ENCODE measurements at regions not wholly inside any gene's neighbourhood (a gene's known extent, or its start where the extent isn't known, plus 50 kb on each side); places are given as distances from the start of the nearest gene placed in this dataset.
"Not testable (repeated sequence)": the region's sequence is repeated elsewhere in the genome, so short reads cannot be mapped to it uniquely, and the experiment has no call there.

- H3K27ac ChIP-seq (ENCODE audit: insufficient read length, low read depth, low read length): no peak overlapping the region
- DNase-seq: no peak
Measured at GRCh38 chr6:18039481-18039880, 52.0 kb upstream of the KIF13A start.

GRCh38 chr6:18038235-18038634 is 50.8 kb upstream of the KIF13A start:
- not testable (repeated sequence) for H3K23me2 ChIP-seq (ENCODE audit: insufficient read length, low read depth, low read length, poor library complexity, severe bottlenecking); H3K9me3 Mint-ChIP-seq; H4K5ac ChIP-seq (ENCODE audit: insufficient read length, low read depth, low read length); H3K9me3 ChIP-seq (ENCODE audit: control insufficient read depth, low read depth, low read length); H3K4me3 Mint-ChIP-seq; H3T11ph ChIP-seq (ENCODE audit: low read length); H4K20me1 ChIP-seq (ENCODE audit: control insufficient read depth, insufficient read depth, insufficient read length); H3K27me3 Mint-ChIP-seq (ENCODE audit: low read depth); H4K91ac ChIP-seq (ENCODE audit: insufficient read length, low read depth, low read length); H2BK5ac ChIP-seq (ENCODE audit: insufficient read length, low read length); H3K79me1 ChIP-seq (ENCODE audit: insufficient read depth, low read depth, low read length, poor library complexity, severe bottlenecking); H3K79me2 ChIP-seq (ENCODE audit: insufficient read depth, low read length); H3K14ac ChIP-seq (ENCODE audit: insufficient read depth, low read length); H2BK12ac ChIP-seq (ENCODE audit: insufficient read length, low read depth, low read length); H4K8ac ChIP-seq (replicated peaks; ENCODE audit: insufficient read length, low read depth, low read length); H3K36me3 Mint-ChIP-seq (ENCODE audit: insufficient read depth in 1 of 3, low read depth in 3 of 3); H2AFZ ChIP-seq (ENCODE audit: low read length); H3K27ac Mint-ChIP-seq; H3K4ac ChIP-seq (ENCODE audit: low read depth, low read length); DNase-seq; H3K27me3 ChIP-seq (ENCODE audit: insufficient read depth, low read length); H3K9ac ChIP-seq (ENCODE audit: extremely low read depth, insufficient read length, low read length); H3K18ac ChIP-seq (ENCODE audit: insufficient read length, low read depth, low read length); H3K4me2 ChIP-seq (ENCODE audit: insufficient read depth, insufficient read length, low read length); H2AK5ac ChIP-seq (ENCODE audit: insufficient read length, low read length); H3K4me1 ChIP-seq (ENCODE audit: insufficient read depth, low read length); H3K23ac ChIP-seq (ENCODE audit: insufficient read length, low read depth, low read length); H3K56ac ChIP-seq (ENCODE audit: insufficient read length, low read depth, low read length); H2BK15ac ChIP-seq (ENCODE audit: low read depth, low read length); H2BK20ac ChIP-seq (ENCODE audit: low read depth, low read length, poor library complexity, severe bottlenecking); H2BK120ac ChIP-seq (ENCODE audit: low read depth, low read length, poor library complexity, severe bottlenecking); H3K27ac ChIP-seq (ENCODE audit: insufficient read length, low read depth, low read length)
- no CpG with 5 or more reads among the region's 1 CpG for WGBS (ENCODE audit: extremely low coverage, insufficient read length, low lambda C conversion rate)
- peaks cover 13 to 14% of the 10 kb centered on the region in 2 experiments for H3K4me1 Mint-ChIP-seq

More at GRCh38 chr6:18039481-18039880, 52.0 kb upstream of the KIF13A start:
- Histone ChIP-seq H3K79me2 (ENCODE audit: insufficient read depth, low read length) (no peaks in the 10 kb centered on the region), H2BK5ac (ENCODE audit: insufficient read length, low read length) (no peak overlapping the region), H4K8ac (replicated peaks; ENCODE audit: insufficient read length, low read depth, low read length) (no peak overlapping the region), H3K27me3 (ENCODE audit: insufficient read depth, low read length) (no peaks in the 10 kb centered on the region), H3K4me1 (ENCODE audit: insufficient read depth, low read length) (no peaks in the 10 kb centered on the region; the same call in 1 of the 2 replicates), H2AFZ (ENCODE audit: low read length) (no peak overlapping the region), H2AK5ac (ENCODE audit: insufficient read length, low read length) (no peak overlapping the region), H3K56ac (ENCODE audit: insufficient read length, low read depth, low read length) (no peak overlapping the region), H2BK20ac (ENCODE audit: low read depth, low read length, poor library complexity, severe bottlenecking) (no peak overlapping the region), H3K9me3 (ENCODE audit: control insufficient read depth, low read depth, low read length) (no peaks in the 10 kb centered on the region), H4K5ac (ENCODE audit: insufficient read length, low read depth, low read length) (no peak overlapping the region), H3K23ac (ENCODE audit: insufficient read length, low read depth, low read length) (no peak overlapping the region), H3K9ac (ENCODE audit: extremely low read depth, insufficient read length, low read length) (no peak overlapping the region), H3K4ac (ENCODE audit: low read depth, low read length) (no peak overlapping the region), H3K4me2 (ENCODE audit: insufficient read depth, insufficient read length, low read length) (no peak overlapping the region), H3K79me1 (ENCODE audit: insufficient read depth, low read depth, low read length, poor library complexity, severe bottlenecking) (no peaks in the 10 kb centered on the region), H3K18ac (ENCODE audit: insufficient read length, low read depth, low read length) (no peak overlapping the region), H2BK15ac (ENCODE audit: low read depth, low read length) (no peak overlapping the region), H4K91ac (ENCODE audit: insufficient read length, low read depth, low read length) (no peak overlapping the region), H4K20me1 (ENCODE audit: control insufficient read depth, insufficient read depth, insufficient read length) (no peaks in the 10 kb centered on the region), H3K23me2 (ENCODE audit: insufficient read length, low read depth, low read length, poor library complexity, severe bottlenecking) (no peaks in the 10 kb centered on the region), H2BK12ac (ENCODE audit: insufficient read length, low read depth, low read length) (no peak overlapping the region), H3K14ac (ENCODE audit: insufficient read depth, low read length) (no peak overlapping the region), H2BK120ac (ENCODE audit: low read depth, low read length, poor library complexity, severe bottlenecking) (no peak overlapping the region), H3T11ph (ENCODE audit: low read length) (no peak overlapping the region)
- Mint-ChIP-seq H3K36me3 (ENCODE audit: insufficient read depth in 1 of 3, low read depth in 3 of 3) (no peaks in the 10 kb centered on the region), H3K27me3 (ENCODE audit: low read depth) (no peaks in the 10 kb centered on the region; the same call in 1 of the 2 replicates), H3K4me3 (no peak overlapping the region), H3K27ac (no peak overlapping the region; a peak in 1 of 7 replicates), H3K9me3 (no peaks in the 10 kb centered on the region), H3K4me1 (peaks cover 13 to 14% of the 10 kb centered on the region in 2 experiments)
- no CpG with 5 or more reads among the region's 3 CpGs for WGBS (ENCODE audit: extremely low coverage, insufficient read length, low lambda C conversion rate)
- TF ChIP-seq CTCF (conservative IDR thresholded peaks at IDR 0.05): no peak
